ENCODE measurements at regions not wholly inside any gene's neighbourhood (a gene's known extent, or its start where the extent isn't known, plus 50 kb on each side); places are given as distances from the start of the nearest gene placed in this dataset.

GRCh38 chr19:28486473-28486872 is 726.5 kb downstream of the UQCRFS1 start:
- no peak for DNase-seq (ENCODE audit: low read depth, low spot score)

- no peak for DNase-seq (ENCODE audit: low read depth, low spot score)
Observed at GRCh38 chr19:28485292-28485691, 727.7 kb downstream of the UQCRFS1 start.

GRCh38 chr19:28483197-28483596 is 729.8 kb downstream of the UQCRFS1 start:
- no peak for DNase-seq (ENCODE audit: low read depth, low spot score)

- DNase-seq (ENCODE audit: low read depth, low spot score) = peak; percentile 75
Observed at GRCh38 chr19:28482221-28482620, 730.7 kb downstream of the UQCRFS1 start.

GRCh38 chr19:28481674-28482073 is 731.3 kb downstream of the UQCRFS1 start:
- DNase-seq (ENCODE audit: low read depth, low spot score) = no peak

GRCh38 chr19:28475525-28475924 is 737.4 kb downstream of the UQCRFS1 start:
- no peak for DNase-seq (ENCODE audit: low read depth, low spot score)

GRCh38 chr19:28472843-28473242 is 740.1 kb downstream of the UQCRFS1 start:
- no peak for DNase-seq (ENCODE audit: low read depth, low spot score)

GRCh38 chr19:28471731-28472510 is 741.0 kb downstream of the UQCRFS1 start:
- no peak for DNase-seq (ENCODE audit: low read depth, low spot score)

- no peak for DNase-seq (ENCODE audit: low read depth, low spot score)
Observed at GRCh38 chr19:28469544-28469943, 743.4 kb downstream of the UQCRFS1 start.

- no peak for DNase-seq (ENCODE audit: low read depth, low spot score)
Observed at GRCh38 chr19:28468701-28469459, 744.1 kb downstream of the UQCRFS1 start.

GRCh38 chr19:28466107-28467045 is 746.6 kb downstream of the UQCRFS1 start:
- no peak for DNase-seq (ENCODE audit: low read depth, low spot score)

GRCh38 chr19:28465371-28466086 is 747.4 kb downstream of the UQCRFS1 start:
- DNase-seq (ENCODE audit: low read depth, low spot score) = no peak

GRCh38 chr19:28463493-28464053 is 749.4 kb downstream of the UQCRFS1 start:
- no peak for DNase-seq (ENCODE audit: low read depth, low spot score)

- no peak for DNase-seq (ENCODE audit: low read depth, low spot score)
Observed at GRCh38 chr19:28457620-28458019, 755.3 kb downstream of the UQCRFS1 start.

GRCh38 chr19:28456708-28457320 is 756.1 kb downstream of the UQCRFS1 start:
- DNase-seq (ENCODE audit: low read depth, low spot score) = no peak

- DNase-seq (ENCODE audit: low read depth, low spot score) = no peak
Observed at GRCh38 chr19:28456252-28456651, 756.7 kb downstream of the UQCRFS1 start.

GRCh38 chr19:28454083-28454482 is 758.9 kb downstream of the UQCRFS1 start:
- DNase-seq (ENCODE audit: low read depth, low spot score) = no peak

- DNase-seq (ENCODE audit: low read depth, low spot score) = no peak
Observed at GRCh38 chr19:28453420-28453819, 759.5 kb downstream of the UQCRFS1 start.

GRCh38 chr19:28449803-28450202 is 763.1 kb downstream of the UQCRFS1 start:
- no peak for DNase-seq (ENCODE audit: low read depth, low spot score)

GRCh38 chr19:28446511-28446910 is 766.4 kb downstream of the UQCRFS1 start:
- no peak for DNase-seq (ENCODE audit: low read depth, low spot score)

All from iPS DF 19.7 (cell line).